ENCODE measurements at regions not wholly inside any gene's neighbourhood (a gene's known extent, or its start where the extent isn't known, plus 50 kb on each side); places are given as distances from the start of the nearest gene placed in this dataset.

GRCh38 chrX:45879512-45879911 lies 665.7 kb downstream of the ZNF674 start:
- DNase-seq (ENCODE audit: low read depth in 3 of 3) = no peak

GRCh38 chrX:45876206-45876605 lies 669.0 kb downstream of the ZNF674 start:
- DNase-seq (ENCODE audit: low read depth in 3 of 3) = no peak

- no peak for DNase-seq (ENCODE audit: low read depth in 3 of 3)
These were observed 671.4 kb downstream of the ZNF674 start for GRCh38 chrX:45873781-45874180.

GRCh38 chrX:45872480-45872879 lies 671.8 kb upstream of the DIPK2B start:
- DNase-seq (ENCODE audit: low read depth in 3 of 3) = no peak

GRCh38 chrX:45868425-45868824 lies 667.7 kb upstream of the DIPK2B start:
- DNase-seq (ENCODE audit: low read depth in 3 of 3) = no peak

GRCh38 chrX:45862801-45863200 lies 662.1 kb upstream of the DIPK2B start:
- no peak for DNase-seq (ENCODE audit: low read depth in 3 of 3)

GRCh38 chrX:45860450-45860849 lies 659.8 kb upstream of the DIPK2B start:
- no peak for DNase-seq (ENCODE audit: low read depth in 3 of 3)

GRCh38 chrX:45859407-45859806 lies 658.7 kb upstream of the DIPK2B start:
- DNase-seq (ENCODE audit: low read depth in 3 of 3) = no peak

GRCh38 chrX:45852884-45853283 lies 652.2 kb upstream of the DIPK2B start:
- no peak for DNase-seq (ENCODE audit: low read depth in 3 of 3)

GRCh38 chrX:45851434-45851991 lies 650.8 kb upstream of the DIPK2B start:
- DNase-seq (ENCODE audit: low read depth in 3 of 3) = peak; percentile 26 to 63 (median 49)

GRCh38 chrX:45850775-45851433 lies 650.2 kb upstream of the DIPK2B start:
- DNase-seq (ENCODE audit: low read depth in 3 of 3) = peak in 2 of 3 experiments; percentile 6 to 32

GRCh38 chrX:45850197-45850774 lies 649.6 kb upstream of the DIPK2B start:
- peak in 2 of 3 experiments; percentile 0 to 31 for DNase-seq (ENCODE audit: low read depth in 3 of 3)

GRCh38 chrX:45849261-45849862 lies 648.7 kb upstream of the DIPK2B start:
- DNase-seq (ENCODE audit: low read depth in 3 of 3) = no peak

GRCh38 chrX:45847961-45848360 lies 647.3 kb upstream of the DIPK2B start:
- no peak for DNase-seq (ENCODE audit: low read depth in 3 of 3)

- DNase-seq (ENCODE audit: low read depth in 3 of 3) = no peak
These were observed 645.7 kb upstream of the DIPK2B start for GRCh38 chrX:45846328-45846727.

- no peak for DNase-seq (ENCODE audit: low read depth in 3 of 3)
These were observed 644.5 kb upstream of the DIPK2B start for GRCh38 chrX:45845142-45845541.

- DNase-seq (ENCODE audit: low read depth in 3 of 3) = no peak
These were observed 642.8 kb upstream of the DIPK2B start for GRCh38 chrX:45843518-45843917.

GRCh38 chrX:45842926-45843315 lies 642.2 kb upstream of the DIPK2B start:
- no peak for DNase-seq (ENCODE audit: low read depth in 3 of 3)

- no peak for DNase-seq (ENCODE audit: low read depth in 3 of 3)
These were observed 641.7 kb upstream of the DIPK2B start for GRCh38 chrX:45842207-45842925.

- no peak for DNase-seq (ENCODE audit: low read depth in 3 of 3)
These were observed 639.8 kb upstream of the DIPK2B start for GRCh38 chrX:45840411-45840950.

GRCh38 chrX:45830343-45830742 lies 629.7 kb upstream of the DIPK2B start:
- no peak for DNase-seq (ENCODE audit: low read depth in 3 of 3)

GRCh38 chrX:45824471-45824870 lies 623.8 kb upstream of the DIPK2B start:
- DNase-seq (ENCODE audit: low read depth in 3 of 3) = peak; percentile 31 to 64 (median 34)
